ENCODE measurements at regions not wholly inside any gene's neighbourhood (a gene's known extent, or its start where the extent isn't known, plus 50 kb on each side); places are given as distances from the start of the nearest gene placed in this dataset.

DNA sequence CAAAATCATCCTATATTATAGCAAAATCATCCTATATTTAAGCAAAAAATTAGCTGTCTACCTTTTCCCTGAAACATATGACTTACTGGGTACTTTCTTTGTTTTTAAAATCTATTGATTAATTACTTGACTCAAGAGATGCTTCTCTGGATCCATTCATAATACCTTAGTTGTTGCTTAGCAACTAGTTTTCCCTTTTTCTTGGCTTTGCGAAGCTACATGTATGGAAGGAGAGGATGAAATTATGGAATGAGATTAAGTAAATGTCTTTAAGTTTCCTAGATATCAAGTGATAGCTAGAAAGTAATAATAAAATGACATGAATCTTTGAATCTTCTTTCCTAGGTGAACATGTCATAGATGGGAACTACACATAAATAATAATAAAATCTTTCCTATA, 1033.2 kb upstream of the FAM98A start:
- Mint-ChIP-seq H3K27me3 (no peaks in the 10 kb centered on the region), H3K4me1 (no peaks in the 10 kb centered on the region), H3K36me3 (ENCODE audit: low read depth) (no peaks in the 10 kb centered on the region), H3K4me3 (no peak overlapping the region), H3K9me3 (peaks cover 9% of the 10 kb centered on the region), H3K27ac (no peak overlapping the region)
- ChIA-PET CTCF (no interaction called here), POLR2A (no interaction called here)
- no peak for DNase-seq

DNA sequence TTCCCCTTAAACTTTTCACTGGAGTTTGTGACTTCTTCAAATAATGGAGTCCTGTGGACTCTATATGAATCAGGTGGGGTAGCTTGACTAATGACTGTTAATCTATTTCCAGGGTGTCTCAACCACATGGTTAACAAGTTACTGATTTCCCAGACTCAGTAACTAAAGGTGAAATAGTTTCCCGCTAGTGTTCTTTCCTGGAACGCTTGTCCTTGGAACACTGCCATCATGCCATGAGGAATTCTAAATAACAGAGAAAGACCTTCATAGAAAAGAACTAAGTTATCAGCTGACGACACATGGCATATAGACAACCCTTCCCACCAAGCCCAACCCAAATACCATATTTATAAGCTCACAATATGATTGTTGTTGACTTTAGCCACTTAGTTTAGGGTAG, 1027.9 kb upstream of the FAM98A start:
- Mint-ChIP-seq H3K27me3 (no peaks in the 10 kb centered on the region), H3K36me3 (ENCODE audit: low read depth) (no peaks in the 10 kb centered on the region), H3K4me3 (no peak overlapping the region), H3K4me1 (no peaks in the 10 kb centered on the region), H3K27ac (no peak overlapping the region), H3K9me3 (peaks cover 6% of the 10 kb centered on the region)
- ChIA-PET CTCF (no interaction called here), POLR2A (no interaction called here)
- no peak for DNase-seq

DNA sequence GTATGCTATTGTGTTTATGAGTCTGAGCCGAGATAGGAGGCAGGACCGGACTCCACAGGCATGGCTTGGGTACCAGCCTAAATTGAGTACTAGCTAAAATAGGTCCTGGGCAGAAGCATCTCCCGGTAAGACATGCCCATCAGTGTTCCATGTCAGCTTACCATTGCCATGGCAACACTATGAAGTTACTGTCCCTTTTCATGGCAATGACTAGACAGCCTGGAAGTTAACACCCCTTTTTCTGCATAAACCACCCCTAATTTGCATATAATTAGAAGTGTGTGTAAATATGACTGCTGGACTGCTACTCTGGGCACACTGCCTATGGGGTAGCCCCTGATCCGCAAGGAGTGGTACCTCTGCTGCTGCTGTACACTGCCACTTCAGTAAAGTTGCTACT, 1005.1 kb upstream of the FAM98A start:
- H3K27me3 Mint-ChIP-seq = no peaks in the 10 kb centered on the region
- no peaks in the 10 kb centered on the region for H3K4me1 Mint-ChIP-seq
- peaks cover 6% of the 10 kb centered on the region for H3K9me3 Mint-ChIP-seq
- DNase-seq = no peak
- ChIA-PET POLR2A (no interaction called here), CTCF (no interaction called here)
- H3K27ac Mint-ChIP-seq = no peak overlapping the region
- no peaks in the 10 kb centered on the region for H3K36me3 Mint-ChIP-seq (ENCODE audit: low read depth)
- no peak overlapping the region for H3K4me3 Mint-ChIP-seq

DNA sequence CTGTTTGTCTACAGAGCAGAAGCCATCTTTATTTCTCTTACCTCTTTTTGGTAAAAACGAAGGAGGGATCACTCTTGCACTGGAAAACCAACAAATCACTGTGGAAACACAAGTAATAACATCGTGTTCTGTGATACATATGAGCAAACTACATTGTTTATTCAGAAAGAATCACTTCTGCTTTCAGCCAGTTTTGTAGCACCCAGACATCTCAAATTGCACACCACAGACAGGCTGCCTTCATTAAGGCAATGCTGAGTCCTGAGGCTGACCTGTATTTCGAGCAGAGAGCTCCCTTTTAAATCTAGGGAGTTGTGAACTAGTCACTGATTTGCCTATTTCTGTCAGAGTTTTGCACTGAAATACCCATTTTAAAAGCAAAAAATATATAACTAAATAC, 1003.2 kb upstream of the FAM98A start:
- POLR2A ChIA-PET = no interaction called here
- no peaks in the 10 kb centered on the region for H3K4me1 Mint-ChIP-seq
- DNase-seq = no peak
- H3K27ac Mint-ChIP-seq = no peak overlapping the region
- no peaks in the 10 kb centered on the region for H3K27me3 Mint-ChIP-seq
- CTCF ChIA-PET = no interaction called here
- H3K4me3 Mint-ChIP-seq = no peak overlapping the region
- H3K9me3 Mint-ChIP-seq = peaks cover 3% of the 10 kb centered on the region
- no peaks in the 10 kb centered on the region for H3K36me3 Mint-ChIP-seq (ENCODE audit: low read depth)

DNA sequence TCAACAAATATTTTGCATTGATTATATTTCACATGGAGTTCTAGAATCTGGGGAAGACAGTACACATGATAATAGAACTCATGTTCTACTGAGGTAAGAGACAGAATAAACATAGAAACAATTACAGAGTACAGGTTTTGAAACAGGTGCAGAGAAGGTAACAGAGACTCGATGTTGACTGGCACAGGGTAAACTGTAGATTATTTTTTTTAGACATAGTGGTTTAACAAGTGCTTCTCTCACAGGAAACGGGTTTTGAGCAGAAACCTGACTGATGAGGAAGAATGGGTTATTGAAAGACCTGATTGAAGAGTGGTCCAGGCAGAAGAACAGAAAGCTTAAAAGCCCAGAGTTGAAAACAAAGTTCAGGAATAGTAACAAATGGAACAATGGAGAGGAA, 1002.5 kb upstream of the FAM98A start:
- no peak for DNase-seq
- Mint-ChIP-seq H3K9me3 (peaks cover 3% of the 10 kb centered on the region), H3K36me3 (ENCODE audit: low read depth) (no peaks in the 10 kb centered on the region), H3K27ac (no peak overlapping the region), H3K27me3 (no peaks in the 10 kb centered on the region), H3K4me3 (no peak overlapping the region), H3K4me1 (no peaks in the 10 kb centered on the region)
- POLR2A ChIA-PET = no interaction called here
- CTCF ChIA-PET = no interaction called here

DNA sequence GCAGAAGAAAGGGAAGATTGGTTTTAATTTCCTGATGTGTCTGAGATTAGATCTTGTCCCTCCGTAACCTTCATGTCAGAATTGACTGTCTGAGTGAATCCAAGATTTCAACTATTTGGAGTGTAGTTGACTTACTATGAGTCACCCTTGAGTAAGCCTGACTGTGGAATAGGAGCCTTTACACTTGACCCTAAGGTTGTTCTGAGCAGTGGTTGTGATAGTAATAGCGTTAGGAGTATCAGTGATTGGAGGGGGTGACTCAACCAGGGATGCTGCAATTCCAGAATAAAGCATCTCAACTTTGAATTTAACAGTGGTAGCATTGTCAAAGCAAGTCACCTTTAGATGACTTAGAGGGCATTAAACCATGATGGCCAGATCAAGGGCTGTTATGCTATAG, 979.5 kb upstream of the FAM98A start:
- H3K27me3 Mint-ChIP-seq = no peaks in the 10 kb centered on the region
- no peak overlapping the region for H3K27ac Mint-ChIP-seq
- no peaks in the 10 kb centered on the region for H3K36me3 Mint-ChIP-seq (ENCODE audit: low read depth)
- ChIA-PET POLR2A (no interaction called here), CTCF (no interaction called here)
- no peak overlapping the region for H3K4me3 Mint-ChIP-seq
- no peak for DNase-seq
- H3K4me1 Mint-ChIP-seq = no peaks in the 10 kb centered on the region
- peaks cover 3% of the 10 kb centered on the region for H3K9me3 Mint-ChIP-seq

DNA sequence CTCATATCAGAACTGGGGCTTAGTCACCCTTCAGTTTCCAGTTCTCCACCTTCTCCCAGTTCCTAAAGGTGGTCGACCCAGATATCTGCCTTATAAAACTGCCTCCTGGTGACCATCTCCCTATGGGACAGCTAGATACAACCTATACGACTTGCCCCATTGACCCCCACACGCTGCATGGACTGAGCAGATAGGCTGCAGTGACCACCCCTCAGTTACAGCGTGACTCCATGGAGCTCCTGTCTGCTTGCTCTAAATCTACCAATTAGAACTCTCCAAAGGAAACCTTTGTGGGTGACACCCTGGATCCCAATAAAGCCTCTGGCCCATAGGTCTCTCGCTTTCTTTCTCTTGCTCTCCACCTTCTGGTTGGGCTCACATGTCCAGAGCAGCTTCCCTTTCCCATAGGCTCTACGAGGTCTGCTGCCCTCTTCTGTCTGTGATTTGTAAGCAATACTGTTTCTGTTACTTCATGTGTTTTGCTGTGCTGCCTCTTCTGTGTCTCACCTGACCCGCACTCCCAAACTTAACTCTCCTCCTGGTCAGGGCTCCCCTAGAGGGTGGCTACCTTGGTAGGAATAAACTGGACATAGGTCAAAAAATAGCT, 971.3 kb upstream of the FAM98A start:
- Mint-ChIP-seq H3K4me3 (no peak overlapping the region), H3K27ac (no peak overlapping the region), H3K9me3 (peaks cover 11% of the 10 kb centered on the region), H3K36me3 (ENCODE audit: low read depth) (no peaks in the 10 kb centered on the region), H3K27me3 (no peaks in the 10 kb centered on the region), H3K4me1 (no peaks in the 10 kb centered on the region)
- no peak for DNase-seq
- POLR2A ChIA-PET = no interaction called here
- CTCF ChIA-PET = no interaction called here

DNA sequence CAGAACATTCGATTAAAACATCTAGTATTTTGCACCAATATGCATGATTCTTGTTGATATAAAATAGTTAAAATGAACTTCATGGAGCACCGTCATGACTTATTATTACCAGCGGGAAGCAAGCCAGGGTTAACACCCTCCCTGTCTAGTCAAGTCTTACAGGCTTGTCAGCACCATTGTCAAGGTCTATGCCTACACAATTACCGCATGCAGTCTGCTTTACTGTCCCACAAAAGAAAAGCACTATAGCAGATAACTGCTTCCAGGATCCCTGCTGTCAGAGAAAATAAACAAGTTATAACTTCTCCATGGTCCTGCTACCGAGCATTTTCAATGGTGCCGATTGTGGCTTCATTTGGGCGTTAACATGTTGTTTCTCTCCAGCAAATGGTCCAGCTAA, 968.0 kb upstream of the FAM98A start:
- Mint-ChIP-seq H3K27me3 (no peaks in the 10 kb centered on the region), H3K4me3 (no peak overlapping the region), H3K9me3 (peaks cover 11% of the 10 kb centered on the region), H3K36me3 (ENCODE audit: low read depth) (no peaks in the 10 kb centered on the region), H3K4me1 (no peaks in the 10 kb centered on the region), H3K27ac (no peak overlapping the region)
- CTCF ChIA-PET = no interaction called here
- DNase-seq = no peak
- POLR2A ChIA-PET = no interaction called here

DNA sequence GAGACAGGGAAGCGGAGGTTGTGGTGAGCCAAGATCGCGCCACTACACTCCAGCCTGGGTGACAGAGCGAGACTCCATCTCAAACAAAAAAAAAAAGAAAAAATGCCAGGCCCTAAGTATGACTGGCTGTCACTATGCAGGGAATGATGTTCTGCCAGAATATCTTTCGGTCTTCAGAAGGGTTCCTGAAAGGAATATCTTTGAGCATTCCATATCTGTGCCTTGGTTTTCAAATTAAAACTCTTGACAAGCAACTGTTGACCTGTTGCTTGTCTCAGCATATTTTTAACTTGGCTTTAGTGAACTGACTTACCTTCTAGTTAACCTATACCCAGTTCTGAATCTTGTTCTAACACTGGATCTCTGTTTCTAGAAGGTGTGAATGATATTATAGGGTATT, 953.2 kb upstream of the FAM98A start:
- Mint-ChIP-seq H3K36me3 (ENCODE audit: low read depth) (no peaks in the 10 kb centered on the region), H3K4me3 (no peak overlapping the region), H3K27me3 (no peaks in the 10 kb centered on the region), H3K9me3 (no peaks in the 10 kb centered on the region), H3K4me1 (no peaks in the 10 kb centered on the region), H3K27ac (no peak overlapping the region)
- POLR2A ChIA-PET = no interaction called here
- DNase-seq = no peak
- CTCF ChIA-PET = no interaction called here

DNA sequence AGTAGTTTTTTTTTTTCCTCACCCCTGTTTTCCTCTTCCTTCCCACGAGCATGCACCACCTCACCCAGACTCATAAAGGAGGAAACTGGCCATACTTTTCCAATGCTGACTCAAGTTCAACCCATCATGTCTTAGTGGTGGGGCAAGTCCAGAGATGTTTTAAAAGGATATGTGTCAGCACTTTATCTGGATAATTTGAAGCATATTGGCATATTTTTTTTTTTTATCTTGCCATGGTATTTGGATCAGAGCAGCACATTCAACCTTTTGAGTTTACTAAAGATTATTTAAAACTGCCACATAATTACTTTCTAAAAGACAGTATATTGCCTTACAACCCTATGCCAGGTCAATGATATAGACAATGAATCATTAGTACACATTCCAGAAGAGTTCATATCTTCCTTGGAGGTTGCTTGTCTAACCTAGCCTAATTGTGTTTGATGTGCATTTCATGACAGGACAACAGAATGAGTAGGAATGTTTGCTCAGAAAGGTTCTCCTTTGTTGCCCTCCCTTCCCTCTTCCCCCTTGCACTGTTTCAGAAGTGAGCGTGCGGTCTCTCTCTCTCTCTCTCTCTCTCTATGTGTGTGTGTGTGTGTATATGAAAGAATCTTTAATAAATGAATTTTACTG, 950.7 kb upstream of the FAM98A start:
- no peak for DNase-seq
- no peaks in the 10 kb centered on the region for H3K4me1 Mint-ChIP-seq
- H3K36me3 Mint-ChIP-seq (ENCODE audit: low read depth) = no peaks in the 10 kb centered on the region
- H3K9me3 Mint-ChIP-seq = peaks cover 6% of the 10 kb centered on the region
- ChIA-PET CTCF (no interaction called here), POLR2A (no interaction called here)
- H3K27me3 Mint-ChIP-seq = no peaks in the 10 kb centered on the region
- no peak overlapping the region for H3K27ac Mint-ChIP-seq
- no peak overlapping the region for H3K4me3 Mint-ChIP-seq

DNA sequence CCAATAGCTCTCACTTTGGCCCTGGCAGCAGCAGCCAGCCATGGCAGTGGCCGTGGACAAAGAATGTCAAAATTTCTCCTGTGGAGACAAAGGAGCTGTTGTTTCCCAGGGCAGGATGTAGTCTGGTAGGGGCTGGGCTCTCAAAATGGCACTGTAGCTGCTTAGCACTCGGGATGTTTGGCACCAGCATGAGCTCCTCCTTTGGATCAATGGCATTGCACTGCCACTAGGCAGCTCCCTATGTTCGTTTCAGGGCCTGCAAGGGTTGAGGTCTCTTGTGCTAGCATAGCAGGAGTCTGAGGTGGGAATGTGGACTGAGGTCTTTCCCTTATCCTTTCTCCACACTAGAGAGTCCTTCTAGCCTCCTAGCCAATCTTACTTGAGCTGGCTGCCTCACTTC, 948.8 kb upstream of the FAM98A start:
- no peak overlapping the region for H3K27ac Mint-ChIP-seq

DNA sequence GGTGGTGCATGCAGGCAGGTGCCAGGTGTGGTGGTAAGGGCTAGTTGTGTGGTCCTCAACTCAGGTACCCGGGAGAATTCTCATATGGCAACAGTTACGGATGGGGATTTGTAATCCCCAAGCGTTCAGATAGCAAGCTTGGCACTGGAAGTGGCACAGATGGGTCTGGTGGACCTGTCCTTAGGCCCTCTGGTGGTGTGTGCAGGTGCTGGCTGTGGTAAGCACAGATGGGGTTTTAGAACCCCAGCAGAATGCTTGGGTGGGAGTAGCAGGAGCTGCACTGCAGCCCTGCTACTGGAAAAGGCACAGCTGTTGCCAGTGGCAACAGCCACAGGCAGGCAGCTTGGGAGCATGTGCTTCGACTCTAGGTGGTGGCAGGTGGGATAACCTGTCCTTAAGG, 948.2 kb upstream of the FAM98A start:
- DNase-seq = no peak
- no peaks in the 10 kb centered on the region for H3K4me1 Mint-ChIP-seq
- POLR2A ChIA-PET = no interaction called here
- peaks cover 11% of the 10 kb centered on the region for H3K9me3 Mint-ChIP-seq
- CTCF ChIA-PET = no interaction called here
- no peaks in the 10 kb centered on the region for H3K36me3 Mint-ChIP-seq (ENCODE audit: low read depth)
- no peaks in the 10 kb centered on the region for H3K27me3 Mint-ChIP-seq
- no peak overlapping the region for H3K4me3 Mint-ChIP-seq
- H3K27ac Mint-ChIP-seq = no peak overlapping the region

More for the DNA sequence above, 948.8 kb upstream of the FAM98A start:
- Mint-ChIP-seq H3K36me3 (ENCODE audit: low read depth) (no peaks in the 10 kb centered on the region), H3K4me1 (no peaks in the 10 kb centered on the region), H3K27me3 (no peaks in the 10 kb centered on the region), H3K4me3 (no peak overlapping the region), H3K9me3 (peaks cover 7% of the 10 kb centered on the region)
- ChIA-PET CTCF (no interaction called here), POLR2A (no interaction called here)
- DNase-seq = no peak

DNA sequence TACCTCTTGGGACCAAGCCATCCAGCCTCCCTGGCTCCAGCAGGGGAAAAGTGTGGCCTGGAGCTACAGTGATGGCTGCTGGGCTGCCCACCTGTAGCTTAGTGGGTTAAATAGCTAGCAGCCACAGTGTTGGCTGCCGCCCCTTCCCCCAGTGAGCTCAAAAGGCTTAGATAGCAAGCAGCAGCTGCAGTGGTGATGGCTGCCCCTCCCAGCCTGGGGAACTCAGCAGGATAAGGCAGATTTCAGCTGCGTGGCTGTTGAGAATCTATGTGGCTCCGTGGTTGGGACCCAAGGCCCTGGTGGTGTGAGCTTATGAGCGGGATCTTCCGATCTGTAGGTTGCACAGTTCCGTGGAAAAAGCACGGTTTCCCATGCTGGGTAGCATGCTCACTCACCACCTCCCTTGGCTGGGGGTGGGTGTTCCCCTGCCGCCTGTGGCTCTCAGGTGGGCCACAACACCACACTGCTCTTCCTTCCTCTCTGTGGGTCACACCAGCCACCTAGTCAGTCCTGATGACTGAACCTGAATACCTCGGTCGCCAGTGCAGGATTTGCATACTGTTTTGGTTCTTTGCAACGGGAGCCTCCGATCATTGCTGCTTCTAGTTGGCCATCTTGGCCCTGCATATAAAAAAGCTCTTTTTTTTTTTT, 946.5 kb upstream of the FAM98A start:
- H3K9me3 Mint-ChIP-seq = peaks cover 15% of the 10 kb centered on the region
- no peak overlapping the region for H3K27ac Mint-ChIP-seq
- H3K4me3 Mint-ChIP-seq = no peak overlapping the region
- ChIA-PET POLR2A (no interaction called here), CTCF (no interaction called here)
- H3K27me3 Mint-ChIP-seq = no peaks in the 10 kb centered on the region
- H3K4me1 Mint-ChIP-seq = no peaks in the 10 kb centered on the region
- DNase-seq = no peak
- no peaks in the 10 kb centered on the region for H3K36me3 Mint-ChIP-seq (ENCODE audit: low read depth)

DNA sequence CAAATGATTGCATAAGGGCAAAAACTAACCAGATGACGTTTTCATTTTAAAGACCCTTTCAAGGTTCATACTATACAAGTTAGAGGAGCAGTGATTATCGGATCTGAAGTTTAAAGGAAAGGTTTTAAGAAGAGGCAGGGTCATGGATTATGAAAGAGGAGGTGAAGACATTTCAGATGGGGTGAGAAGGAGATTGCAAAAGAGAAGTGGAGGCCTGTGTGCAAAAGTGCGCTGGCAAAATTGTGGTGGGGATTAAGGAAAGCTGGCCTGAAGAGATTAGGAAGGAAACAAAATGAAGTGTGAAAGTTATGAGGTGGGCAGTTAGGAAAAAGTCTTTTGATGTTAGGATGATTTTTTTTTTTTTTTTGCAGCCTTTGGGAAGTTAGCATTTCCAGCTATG, 935.7 kb upstream of the FAM98A start:
- H3K4me1 Mint-ChIP-seq = no peaks in the 10 kb centered on the region
- ChIA-PET POLR2A (no interaction called here), CTCF (no interaction called here)
- H3K9me3 Mint-ChIP-seq = peaks cover 5% of the 10 kb centered on the region
- no peak for DNase-seq
- no peak overlapping the region for H3K4me3 Mint-ChIP-seq
- no peak overlapping the region for H3K27ac Mint-ChIP-seq
- no peaks in the 10 kb centered on the region for H3K27me3 Mint-ChIP-seq
- no peaks in the 10 kb centered on the region for H3K36me3 Mint-ChIP-seq (ENCODE audit: low read depth)

All from activated CD4-positive, alpha-beta T cell treated with anti-CD3 and anti-CD28 coated beads, Interleukin-2, amount 10 ng/mL, durations not matched to agents 7 days and 5 days (primary cell).